GM04504 (cell line): ENCODE measurements at regions not wholly inside any gene's neighbourhood (a gene's known extent, or its start where the extent isn't known, plus 50 kb on each side); places are given as distances from the start of the nearest gene placed in this dataset.

ENCODE experiments used
- DNase-seq: peaks from one replicate; pipeline ENCODE4 v3.0.0-alpha.2; 2012; ENCODE audit warnings: low read depth

DNA sequence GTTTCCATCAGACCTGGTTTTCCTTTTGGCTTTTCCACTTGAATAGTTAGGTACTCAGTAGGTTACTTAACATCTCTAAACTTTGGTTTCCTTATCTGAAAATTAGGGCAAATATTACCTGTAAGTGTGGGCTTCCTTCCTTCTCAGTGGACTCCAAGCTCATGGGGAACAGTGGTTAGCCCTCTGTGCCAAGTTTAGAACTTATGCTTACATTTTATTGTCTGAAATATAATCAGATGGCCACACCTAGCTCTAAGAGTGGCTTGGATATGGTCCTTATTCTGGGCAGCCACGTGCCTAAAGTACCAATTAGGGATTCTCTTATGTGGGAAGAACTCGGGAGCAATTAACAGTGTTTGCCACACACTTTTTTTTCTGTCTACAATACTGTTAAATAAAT is 133.9 kb downstream of the UCHL1 start:
- no peak for DNase-seq

DNA sequence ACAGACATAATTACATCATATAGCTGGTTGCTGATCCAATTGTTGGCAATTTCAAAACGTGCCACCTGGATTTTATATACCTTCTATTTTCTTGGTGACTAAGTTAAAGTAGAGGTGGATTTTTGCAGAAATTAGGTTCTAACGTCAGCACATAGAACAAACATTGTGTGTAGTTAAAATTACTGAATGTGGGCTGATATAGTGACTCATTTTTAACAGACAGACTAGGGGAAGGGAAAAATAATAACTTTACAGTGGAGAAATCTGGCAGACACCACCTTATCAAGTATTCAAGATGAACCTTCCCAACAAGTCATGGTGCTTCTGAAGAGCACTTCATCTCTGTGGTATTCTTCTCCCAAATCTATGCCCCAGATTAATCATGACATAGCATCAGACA is 134.5 kb downstream of the UCHL1 start:
- no peak for DNase-seq

DNA sequence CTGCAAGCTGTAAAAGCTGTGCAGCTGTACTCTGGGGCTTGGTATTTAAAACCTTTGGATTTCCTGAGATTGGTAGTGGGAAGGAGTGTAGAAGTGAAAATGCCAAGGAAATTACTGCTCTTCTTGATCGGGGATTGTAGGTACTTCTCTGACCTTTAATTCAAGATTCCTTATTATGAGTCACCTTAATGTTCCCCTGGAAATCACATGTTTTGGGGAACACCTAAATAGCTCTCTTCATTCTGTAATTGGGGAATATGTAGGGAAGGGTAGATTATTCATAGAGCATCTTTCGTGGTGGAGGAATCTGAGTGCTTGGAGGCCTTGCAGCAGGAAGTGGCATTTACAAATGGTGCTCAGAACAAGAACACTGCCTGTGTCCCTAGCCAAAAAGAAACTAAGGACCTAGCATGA is 137.8 kb downstream of the UCHL1 start:
- DNase-seq = no peak

DNA sequence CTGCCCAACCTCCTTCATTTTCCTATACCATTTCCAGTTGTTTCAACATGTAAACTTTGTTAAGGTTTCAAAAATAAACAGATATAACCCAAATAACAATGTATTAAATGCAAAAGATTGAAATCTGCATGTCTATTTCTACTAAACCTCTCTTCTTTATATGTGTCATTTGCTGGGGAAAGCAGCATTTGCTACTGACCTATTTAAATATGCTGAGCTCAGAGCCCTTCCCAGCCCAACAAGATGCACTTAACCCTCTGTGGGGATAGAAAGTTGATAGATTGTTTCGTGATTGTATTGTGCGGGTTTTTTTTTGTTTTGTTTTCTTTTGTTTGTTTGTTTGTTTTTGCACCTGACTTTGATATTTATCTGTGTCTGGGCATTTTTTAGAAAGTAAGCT is 139.5 kb downstream of the UCHL1 start:
- DNase-seq = no peak

DNA sequence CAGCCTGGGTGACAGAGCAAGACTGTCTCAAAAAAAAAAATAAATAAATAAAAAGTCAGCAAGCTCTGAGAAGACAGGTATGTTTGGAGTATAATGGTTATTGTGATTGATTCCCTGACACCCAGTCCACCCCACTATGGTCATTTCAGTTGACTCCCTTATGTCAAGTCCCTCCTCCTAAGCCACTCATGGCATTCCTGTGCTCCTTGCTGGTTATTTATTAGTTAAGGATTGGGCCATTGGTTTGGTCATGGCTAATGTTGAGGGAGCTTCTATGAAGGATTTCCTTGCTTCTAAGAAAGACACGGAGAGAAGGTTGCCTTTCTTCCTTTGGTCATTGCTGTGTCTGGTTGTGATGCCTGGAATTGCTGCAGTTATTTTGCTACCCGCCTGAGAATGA is 140.1 kb downstream of the UCHL1 start:
- DNase-seq = no peak

DNA sequence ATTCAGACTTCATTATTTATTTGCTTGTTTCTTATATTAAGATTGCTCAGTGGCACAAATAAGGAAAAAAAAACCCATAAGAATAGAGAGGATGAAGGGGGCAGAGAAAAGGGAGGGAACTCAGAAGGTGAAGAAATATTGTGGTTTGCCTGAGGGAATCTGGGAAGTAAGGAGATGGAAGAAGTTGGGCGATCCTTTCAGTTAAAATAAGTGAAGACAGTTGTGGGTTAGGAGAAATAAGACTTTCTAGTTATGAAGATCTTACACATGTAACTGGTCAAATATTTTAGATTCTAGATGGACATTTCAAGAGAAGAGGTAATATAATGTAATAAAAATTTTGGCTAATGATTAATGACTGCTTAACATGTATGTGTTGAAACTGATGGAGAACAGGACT is 138.7 kb upstream of the LIMCH1 start:
- DNase-seq = peak; percentile 32

DNA sequence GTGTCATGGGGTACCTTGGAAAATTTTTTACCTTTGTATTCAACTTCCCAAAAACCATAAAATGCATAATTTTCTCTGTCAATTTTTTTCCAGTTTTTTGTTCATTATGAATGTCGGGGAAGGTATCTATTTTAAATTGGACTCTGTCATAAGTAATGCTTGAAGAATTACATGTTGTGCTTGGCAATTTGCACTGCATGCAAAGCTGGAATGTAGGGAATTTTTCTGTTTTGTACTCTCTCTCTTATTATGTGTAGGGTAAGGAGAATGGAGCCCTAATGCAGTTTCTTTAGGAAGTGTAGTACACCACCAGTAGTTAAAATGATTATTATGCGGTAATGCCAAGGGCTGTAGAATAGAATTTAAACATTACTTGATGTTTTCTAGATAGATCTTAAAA is 137.7 kb upstream of the LIMCH1 start:
- no peak for DNase-seq

DNA sequence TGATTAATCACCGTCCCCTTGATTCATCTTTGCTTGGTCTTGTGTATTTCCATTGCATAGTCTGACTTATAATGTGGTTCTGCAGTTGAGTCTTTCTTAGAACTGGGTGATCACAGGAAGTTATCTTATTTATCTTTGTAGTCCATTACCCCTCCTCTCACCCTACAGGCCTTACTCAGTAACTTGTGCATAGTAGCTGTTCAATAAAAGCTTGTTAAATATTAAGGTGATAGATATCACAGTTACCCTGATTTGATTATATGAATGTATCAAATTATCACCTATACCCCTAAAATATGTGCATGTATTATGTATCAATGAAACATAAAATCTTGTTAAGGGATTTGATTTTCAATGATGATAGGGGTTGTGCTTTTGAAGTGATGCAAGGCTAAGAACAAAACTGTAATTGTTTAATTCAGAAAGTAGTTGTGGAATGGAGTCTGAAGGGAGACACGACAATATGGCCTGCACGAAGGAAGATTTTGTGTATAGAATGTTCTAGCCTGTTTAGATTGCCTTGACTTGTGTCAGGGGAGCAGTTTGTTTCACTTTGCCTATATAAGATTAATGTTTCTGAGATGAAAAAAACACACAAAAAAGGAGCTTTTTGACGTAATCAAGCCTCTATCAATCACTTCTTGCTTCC is 132.4 kb upstream of the LIMCH1 start:
- DNase-seq = no peak

DNA sequence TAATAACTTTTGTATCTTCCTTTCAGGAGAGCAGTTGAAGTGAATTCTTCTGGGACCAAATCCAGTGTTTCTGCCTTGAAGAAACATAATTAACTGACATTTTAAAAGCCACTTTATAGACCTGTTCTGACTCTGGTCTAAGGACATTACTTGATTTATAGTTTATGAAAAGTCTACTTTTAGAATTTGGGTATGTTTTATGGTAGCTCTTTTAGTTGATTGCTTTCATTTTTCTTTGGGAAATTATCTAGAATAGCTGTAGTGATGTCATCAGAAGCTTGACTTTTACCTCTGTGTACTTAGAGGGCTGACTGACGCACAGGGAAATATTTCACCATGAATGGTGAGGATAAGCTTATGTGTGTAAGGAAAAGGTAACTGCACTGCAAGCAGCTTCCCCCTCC is 131.8 kb upstream of the LIMCH1 start:
- no peak for DNase-seq

DNA sequence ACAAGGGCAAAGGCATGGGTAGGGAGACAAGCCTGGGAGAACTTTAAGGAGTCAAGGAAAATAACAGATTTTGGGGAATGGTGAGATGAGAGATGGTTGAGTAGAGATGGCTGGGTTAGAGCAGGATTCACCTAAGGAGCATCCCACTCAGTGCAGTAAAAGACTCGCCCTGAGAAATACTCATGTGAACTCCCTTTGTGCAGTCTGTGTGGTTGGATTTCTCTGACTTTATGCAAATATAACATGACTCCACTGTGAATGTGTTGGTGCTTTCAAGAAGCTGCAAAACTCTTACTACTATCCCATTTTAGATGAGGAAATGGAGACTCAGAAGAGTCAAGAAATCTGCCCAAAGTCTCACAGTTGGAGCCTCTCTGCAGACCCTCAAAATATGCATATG is 129.8 kb upstream of the LIMCH1 start:
- DNase-seq = no peak

DNA sequence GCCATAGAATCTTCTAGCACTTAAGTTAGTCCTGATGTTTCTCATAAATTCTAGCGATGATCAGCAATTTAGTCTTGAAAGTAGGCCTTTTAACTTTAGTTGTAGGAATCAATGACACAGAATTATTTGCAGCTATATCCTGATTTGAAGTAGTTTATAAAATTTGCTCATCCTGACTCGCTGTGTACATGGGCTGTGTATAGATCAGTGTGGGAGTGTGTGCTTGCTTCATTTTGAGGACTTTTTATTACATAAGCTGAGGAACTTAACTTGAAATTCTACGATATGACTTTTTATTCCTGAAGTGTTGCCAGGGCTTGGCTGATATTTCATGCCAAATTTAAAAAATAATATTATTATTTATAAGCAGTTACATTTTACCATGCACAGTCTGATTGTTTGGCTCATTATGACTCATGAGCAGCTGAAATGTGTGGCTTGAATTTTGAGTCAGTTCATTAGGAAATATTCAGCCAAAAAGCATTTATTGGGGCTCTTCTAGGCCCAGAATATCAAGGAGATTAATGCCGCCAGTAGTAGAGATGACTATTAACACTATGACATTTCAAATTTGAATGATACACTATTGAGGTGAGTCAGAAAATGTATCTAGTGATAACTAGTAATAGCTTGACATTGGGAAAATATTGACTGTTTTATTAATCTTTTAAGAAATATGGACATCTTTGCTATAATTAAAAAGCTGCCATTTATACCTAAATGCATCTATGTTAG is 128.9 kb upstream of the LIMCH1 start:
- DNase-seq = no peak

DNA sequence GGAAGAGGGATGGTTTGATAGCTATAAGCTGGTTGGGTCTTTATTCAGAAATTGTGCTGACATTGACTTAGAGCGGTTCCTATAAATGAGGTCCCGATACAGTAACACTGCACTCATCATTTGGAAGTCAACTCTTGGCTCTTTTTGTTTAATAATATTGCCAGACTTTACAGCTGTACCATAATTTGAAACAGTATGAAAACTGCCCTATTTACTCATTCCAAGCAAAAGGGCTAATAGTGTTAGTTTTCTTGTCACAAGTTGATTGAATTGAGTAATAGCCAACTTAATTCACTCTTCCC is 128.4 kb upstream of the LIMCH1 start:
- DNase-seq = no peak

DNA sequence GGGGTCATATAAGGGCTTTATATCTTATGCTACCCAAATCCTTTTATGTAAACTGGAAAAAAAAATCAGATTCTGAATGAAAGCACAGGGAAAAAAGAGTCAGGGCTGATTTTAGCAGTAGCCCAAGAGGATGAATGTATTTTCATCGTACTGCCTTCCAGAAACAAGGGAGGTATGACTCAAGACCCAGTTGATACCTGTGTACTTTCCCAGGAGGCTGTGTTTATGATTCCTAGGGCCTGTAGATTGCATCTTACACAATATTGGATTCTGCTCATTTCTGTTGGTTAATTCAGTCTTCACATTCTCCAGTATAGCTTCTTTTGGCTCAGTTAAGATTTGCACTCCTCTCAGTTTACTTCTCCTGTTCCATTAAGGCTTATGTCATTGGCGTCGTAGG is 127.9 kb upstream of the LIMCH1 start:
- DNase-seq = no peak

DNA sequence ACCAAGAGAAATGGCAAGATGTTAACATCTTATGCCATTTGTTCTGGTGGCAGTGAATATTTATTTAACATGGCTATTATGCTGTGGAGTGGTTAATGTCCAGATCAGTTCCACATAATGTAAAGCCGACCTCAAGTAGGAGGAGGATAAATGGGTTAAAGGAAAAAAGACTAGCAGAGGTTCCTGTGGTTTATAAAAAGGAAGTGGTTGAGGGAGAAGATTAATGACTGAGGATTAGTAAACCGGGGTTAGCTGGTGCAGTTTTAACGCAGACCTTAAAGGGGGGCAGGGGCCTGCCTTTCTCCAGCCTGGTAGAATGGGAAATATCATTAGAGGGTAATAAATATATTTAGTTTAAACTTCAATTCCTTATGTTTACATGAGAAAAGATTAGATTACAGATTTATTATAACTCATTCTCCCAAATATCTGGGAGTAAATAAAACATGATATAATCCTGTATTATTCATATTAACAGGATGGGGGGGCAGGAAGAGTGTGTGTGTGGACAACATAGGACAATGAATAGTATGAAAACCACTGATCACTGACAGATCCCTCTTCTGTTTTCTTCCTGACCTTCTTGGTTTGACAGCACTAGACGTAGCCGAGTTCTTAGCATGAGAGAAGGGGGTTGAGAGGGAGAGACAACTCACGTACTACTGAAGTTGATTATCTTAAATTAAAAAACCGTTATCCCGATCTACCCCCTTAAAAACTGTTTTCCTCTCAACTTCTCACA is 124.1 kb upstream of the LIMCH1 start:
- DNase-seq = no peak

DNA sequence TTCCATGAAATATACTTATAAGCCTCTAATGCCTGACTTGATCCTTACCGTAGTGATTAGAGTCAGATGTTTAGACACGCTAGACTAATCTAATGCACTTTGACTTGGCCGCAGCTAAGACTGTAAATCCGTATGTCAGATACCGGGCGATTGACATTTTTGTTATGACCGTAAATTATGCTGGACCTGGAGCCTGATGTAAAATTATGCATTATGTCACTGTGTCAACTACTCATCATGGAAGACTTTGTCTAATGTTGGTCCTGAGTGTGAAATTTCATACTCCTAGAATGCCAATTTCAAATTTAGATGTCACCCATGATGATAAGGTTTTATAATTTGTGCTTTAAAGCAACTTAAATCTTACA is 123.6 kb upstream of the LIMCH1 start:
- no peak for DNase-seq

DNA sequence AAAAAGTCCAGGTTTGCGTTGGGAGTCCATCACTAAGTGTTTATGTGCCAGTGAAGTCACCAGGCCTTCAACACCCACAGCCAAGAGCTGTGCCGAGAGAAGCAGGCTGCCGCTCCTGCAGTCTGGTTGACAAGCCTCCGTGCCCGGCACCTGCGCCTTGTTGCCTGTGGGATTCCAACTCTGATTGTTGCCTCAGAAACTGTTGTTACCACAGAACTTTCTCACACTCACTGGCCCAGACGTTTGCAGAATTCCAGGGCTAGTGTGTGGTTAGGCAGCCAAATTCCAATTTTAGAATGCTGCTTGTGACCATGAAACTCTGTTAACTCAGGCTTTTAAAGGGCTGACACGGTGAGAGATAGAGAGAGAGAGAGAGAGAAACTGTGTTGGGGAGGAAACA is 119.5 kb upstream of the LIMCH1 start:
- peak; percentile 78 for DNase-seq

DNA sequence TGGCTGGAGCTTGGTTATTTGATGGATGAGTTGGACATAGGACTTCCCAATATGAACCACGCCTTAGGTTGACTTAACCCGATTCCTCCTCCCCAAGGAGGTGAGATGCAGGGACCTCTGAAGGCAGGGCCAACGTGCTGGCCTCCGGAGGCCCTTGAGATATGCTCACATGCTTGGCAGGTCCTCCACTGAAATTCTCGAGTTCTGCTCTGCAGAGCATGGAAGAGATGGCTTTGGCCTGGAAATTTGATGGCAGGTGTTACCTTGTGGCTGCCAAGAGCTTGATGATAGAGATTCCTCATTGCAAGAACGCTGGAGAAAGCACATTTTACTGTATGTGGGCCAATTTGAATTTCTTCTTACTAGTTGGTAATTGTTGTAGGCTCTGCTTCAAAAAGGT is 117.4 kb upstream of the LIMCH1 start:
- DNase-seq = no peak

DNA sequence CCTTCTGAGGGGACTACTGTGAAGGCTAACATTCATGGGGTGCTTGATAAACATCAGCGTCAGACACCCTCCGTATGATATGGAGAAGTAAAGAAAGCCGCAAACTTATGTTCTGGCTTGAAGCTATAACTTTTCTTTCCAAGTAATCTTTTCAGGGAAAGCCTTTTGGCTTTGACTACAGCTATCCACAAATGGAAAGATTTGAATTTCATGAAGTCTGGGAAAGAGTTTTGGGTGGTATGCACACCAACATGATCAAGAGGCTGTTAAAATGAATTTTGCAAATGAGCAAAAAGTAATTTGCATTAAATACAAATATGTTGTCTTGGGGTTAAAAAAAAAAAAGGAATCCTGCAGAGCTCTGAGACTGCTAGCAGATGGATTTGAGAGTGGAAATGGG is 114.8 kb upstream of the LIMCH1 start:
- no peak for DNase-seq

DNA sequence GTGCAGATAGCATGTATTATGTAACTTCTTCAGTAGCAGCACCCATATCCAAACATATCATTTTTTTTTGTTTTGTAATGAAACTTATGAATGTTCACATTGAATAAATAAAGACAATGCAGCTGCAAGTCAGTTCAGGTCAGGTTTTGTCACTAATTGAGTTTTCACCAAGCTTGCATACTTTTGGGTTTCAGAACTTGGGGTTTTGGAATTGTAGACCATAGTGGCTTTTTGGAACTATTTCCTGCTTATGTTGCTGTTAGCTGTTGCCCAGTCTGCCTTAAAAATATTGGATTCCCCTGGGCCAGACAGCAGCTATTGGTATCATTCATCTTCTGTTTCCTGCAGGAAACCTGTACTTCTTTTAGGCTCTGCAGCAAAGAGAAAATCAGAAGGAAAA is 113.4 kb upstream of the LIMCH1 start:
- DNase-seq = no peak

DNA sequence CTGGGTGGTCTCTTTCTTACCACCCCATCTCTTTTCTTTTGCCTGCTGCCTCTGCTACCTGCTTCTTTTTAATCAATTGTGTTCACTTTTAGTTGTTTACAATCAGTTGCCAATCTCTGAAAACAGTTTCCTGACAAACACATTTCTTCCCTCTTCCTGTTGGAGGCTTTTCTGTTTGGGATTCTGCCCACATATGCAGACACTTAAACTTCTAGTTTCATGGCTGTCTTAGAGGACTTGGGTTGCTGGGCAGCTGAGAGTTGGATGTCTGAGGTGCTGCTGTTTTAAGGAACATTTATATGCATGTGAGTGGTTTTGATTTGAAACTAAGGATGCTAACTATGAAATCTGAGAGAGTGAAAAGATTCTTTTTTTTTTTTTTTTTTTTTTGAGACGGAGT is 112.3 kb upstream of the LIMCH1 start:
- no peak for DNase-seq

DNA sequence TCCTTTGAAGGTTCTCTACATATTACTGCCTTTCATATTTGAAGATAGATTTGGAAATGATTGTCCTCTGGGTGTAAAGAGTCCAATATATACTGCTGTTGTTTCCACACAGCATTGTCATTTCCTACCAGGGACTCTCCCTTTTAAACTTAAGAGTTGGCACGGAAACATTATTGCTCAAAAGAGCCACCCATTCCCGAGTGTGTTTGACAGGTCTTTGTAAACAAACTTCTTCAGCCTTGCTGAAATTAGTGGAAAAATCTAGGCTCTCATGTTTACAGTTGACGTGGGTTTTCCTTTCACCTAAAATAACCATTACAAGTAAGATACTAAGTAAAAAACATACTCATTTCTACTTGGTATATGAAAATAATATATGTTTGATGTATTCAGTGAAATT is 111.4 kb upstream of the LIMCH1 start:
- no peak for DNase-seq

DNA sequence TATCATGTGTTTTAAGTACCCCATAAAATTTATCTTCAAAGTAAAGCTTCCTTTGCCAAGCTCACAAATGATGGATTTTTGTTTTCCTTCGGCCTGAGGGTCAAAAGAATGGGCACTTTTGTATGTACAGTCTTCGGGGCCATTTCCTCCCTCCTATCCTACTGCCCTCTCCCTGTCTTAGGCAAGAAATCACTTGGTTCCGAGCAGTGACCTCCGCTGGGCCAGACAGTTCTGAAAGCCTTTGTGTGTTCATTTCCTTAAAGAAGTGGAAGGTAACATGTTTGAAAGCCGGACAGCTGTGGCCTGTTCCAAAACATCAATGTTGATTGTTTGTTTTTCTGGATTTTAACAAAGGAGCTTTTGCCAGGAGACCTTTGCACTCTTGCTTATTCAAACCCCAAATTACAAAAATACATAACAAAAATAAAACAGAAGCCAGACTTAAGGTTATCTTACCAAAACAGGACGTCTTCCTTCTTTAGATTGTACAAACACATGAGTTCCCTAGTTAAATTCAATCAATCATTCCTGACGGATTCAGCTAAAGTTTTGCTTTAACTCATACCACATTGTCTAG is 110.6 kb upstream of the LIMCH1 start:
- DNase-seq = no peak

DNA sequence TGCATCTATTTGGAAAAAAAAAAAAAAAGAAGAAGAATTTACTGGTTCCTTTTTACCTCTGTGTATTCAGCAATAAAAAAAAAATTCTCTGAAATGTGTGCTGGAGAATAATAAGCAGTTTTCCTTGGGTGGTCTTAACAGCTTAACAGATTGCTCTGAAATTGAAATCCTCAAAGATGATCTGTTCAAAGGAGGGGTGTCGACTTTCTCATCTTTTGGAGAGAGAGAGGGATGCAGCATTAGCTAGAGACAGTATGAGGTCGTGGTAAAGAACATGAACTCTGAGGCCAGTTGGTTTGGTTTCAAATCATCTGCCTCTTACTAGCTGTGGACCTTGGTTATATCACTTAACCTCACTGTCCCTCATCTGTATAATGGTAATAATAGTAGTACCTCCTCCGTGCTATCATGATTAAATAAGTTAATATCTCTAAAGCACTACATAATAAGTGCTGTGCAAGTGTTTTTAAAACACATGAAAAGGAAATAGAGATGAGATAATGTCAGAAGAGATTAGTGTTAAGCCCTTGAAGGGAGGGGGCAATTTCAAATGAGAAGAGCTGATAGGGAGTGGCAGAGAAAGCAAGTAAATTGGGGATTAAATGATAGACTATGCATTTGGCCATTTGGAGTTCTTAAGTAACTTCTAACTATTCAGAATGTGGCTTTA is 109.9 kb upstream of the LIMCH1 start:
- no peak for DNase-seq
